ENCODE measurements at regions not wholly inside any gene's neighbourhood (a gene's known extent, or its start where the extent isn't known, plus 50 kb on each side); places are given as distances from the start of the nearest gene placed in this dataset.

DNA sequence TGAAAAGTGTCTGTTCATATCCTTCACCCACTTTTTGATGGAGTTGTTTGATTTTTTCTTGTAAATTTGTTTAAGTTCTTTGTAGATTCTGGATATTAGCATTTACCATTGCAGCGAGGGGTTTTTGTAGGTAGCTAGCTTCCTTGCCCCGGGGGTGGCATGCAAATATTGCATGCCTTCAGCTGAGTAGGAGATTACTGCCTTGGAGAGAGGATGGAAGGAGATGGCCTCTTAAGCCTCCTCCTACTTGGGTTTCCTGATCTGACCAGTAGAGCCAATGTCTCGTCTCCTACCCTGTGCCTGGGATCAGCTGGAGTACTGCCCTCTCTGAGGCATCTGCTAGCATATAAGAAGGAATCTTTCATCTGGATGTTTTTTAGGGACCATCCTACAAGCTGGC is 134.4 kb upstream of the CCND2 start:
- TF ChIP-seq, protein P1, sequence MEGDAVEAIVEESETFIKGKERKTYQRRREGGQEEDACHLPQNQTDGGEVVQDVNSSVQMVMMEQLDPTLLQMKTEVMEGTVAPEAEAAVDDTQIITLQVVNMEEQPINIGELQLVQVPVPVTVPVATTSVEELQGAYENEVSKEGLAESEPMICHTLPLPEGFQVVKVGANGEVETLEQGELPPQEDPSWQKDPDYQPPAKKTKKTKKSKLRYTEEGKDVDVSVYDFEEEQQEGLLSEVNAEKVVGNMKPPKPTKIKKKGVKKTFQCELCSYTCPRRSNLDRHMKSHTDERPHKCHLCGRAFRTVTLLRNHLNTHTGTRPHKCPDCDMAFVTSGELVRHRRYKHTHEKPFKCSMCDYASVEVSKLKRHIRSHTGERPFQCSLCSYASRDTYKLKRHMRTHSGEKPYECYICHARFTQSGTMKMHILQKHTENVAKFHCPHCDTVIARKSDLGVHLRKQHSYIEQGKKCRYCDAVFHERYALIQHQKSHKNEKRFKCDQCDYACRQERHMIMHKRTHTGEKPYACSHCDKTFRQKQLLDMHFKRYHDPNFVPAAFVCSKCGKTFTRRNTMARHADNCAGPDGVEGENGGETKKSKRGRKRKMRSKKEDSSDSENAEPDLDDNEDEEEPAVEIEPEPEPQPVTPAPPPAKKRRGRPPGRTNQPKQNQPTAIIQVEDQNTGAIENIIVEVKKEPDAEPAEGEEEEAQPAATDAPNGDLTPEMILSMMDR (IDR thresholded peaks at IDR 0.05) = no peak
- TF ChIP-seq POLR2AphosphoS5 (IDR thresholded peaks at IDR 0.05; ENCODE audit: low read depth, low read length) (no peak), SIN3A (IDR thresholded peaks at IDR 0.05; ENCODE audit: borderline replicate concordance, insufficient read depth, low read depth, low read length) (no peak), TCF7L2 (IDR thresholded peaks at IDR 0.05; ENCODE audit: low read depth, low read length) (no peak)
- TF ChIP-seq, protein P2, sequence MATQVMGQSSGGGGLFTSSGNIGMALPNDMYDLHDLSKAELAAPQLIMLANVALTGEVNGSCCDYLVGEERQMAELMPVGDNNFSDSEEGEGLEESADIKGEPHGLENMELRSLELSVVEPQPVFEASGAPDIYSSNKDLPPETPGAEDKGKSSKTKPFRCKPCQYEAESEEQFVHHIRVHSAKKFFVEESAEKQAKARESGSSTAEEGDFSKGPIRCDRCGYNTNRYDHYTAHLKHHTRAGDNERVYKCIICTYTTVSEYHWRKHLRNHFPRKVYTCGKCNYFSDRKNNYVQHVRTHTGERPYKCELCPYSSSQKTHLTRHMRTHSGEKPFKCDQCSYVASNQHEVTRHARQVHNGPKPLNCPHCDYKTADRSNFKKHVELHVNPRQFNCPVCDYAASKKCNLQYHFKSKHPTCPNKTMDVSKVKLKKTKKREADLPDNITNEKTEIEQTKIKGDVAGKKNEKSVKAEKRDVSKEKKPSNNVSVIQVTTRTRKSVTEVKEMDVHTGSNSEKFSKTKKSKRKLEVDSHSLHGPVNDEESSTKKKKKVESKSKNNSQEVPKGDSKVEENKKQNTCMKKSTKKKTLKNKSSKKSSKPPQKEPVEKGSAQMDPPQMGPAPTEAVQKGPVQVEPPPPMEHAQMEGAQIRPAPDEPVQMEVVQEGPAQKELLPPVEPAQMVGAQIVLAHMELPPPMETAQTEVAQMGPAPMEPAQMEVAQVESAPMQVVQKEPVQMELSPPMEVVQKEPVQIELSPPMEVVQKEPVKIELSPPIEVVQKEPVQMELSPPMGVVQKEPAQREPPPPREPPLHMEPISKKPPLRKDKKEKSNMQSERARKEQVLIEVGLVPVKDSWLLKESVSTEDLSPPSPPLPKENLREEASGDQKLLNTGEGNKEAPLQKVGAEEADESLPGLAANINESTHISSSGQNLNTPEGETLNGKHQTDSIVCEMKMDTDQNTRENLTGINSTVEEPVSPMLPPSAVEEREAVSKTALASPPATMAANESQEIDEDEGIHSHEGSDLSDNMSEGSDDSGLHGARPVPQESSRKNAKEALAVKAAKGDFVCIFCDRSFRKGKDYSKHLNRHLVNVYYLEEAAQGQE (IDR thresholded peaks at IDR 0.05; ENCODE audit: insufficient read depth in 1 of 2, low read depth in 2 of 2, low read length in 1 of 2) = no peak
